ENCODE measurements at regions not wholly inside any gene's neighbourhood (a gene's known extent, or its start where the extent isn't known, plus 50 kb on each side); places are given as distances from the start of the nearest gene placed in this dataset.

DNA sequence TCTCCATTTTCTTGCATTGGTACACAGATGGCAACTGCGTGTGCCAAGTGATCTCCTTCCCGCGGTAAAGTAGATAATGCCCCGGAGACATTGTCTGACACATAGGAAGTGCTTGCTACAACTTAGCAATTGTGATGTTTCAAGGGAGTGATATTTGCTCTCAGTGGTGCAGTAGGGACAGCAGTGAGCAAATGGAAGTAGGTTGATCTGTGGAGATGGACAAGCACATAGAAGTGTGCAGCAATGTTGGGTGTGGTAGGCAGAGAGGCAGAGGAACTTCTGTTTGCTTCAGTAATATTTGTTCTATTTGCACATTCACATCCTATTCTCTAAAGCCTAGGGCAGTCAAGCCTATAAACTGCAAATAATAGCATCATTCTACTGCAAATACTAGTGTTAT, 846.7 kb upstream of the PRKX start:
- TF ChIP-seq, protein P1, sequence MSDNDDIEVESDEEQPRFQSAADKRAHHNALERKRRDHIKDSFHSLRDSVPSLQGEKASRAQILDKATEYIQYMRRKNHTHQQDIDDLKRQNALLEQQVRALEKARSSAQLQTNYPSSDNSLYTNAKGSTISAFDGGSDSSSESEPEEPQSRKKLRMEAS (IDR thresholded peaks at IDR 0.05), result no peak
- TF ChIP-seq, protein P2, sequence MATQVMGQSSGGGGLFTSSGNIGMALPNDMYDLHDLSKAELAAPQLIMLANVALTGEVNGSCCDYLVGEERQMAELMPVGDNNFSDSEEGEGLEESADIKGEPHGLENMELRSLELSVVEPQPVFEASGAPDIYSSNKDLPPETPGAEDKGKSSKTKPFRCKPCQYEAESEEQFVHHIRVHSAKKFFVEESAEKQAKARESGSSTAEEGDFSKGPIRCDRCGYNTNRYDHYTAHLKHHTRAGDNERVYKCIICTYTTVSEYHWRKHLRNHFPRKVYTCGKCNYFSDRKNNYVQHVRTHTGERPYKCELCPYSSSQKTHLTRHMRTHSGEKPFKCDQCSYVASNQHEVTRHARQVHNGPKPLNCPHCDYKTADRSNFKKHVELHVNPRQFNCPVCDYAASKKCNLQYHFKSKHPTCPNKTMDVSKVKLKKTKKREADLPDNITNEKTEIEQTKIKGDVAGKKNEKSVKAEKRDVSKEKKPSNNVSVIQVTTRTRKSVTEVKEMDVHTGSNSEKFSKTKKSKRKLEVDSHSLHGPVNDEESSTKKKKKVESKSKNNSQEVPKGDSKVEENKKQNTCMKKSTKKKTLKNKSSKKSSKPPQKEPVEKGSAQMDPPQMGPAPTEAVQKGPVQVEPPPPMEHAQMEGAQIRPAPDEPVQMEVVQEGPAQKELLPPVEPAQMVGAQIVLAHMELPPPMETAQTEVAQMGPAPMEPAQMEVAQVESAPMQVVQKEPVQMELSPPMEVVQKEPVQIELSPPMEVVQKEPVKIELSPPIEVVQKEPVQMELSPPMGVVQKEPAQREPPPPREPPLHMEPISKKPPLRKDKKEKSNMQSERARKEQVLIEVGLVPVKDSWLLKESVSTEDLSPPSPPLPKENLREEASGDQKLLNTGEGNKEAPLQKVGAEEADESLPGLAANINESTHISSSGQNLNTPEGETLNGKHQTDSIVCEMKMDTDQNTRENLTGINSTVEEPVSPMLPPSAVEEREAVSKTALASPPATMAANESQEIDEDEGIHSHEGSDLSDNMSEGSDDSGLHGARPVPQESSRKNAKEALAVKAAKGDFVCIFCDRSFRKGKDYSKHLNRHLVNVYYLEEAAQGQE (IDR thresholded peaks at IDR 0.05), result no peak
- TF ChIP-seq SP1 (IDR thresholded peaks at IDR 0.05) (no peak), YY1 (IDR thresholded peaks at IDR 0.05) (no peak), JUND (IDR thresholded peaks at IDR 0.05) (no peak), RAD21 (IDR thresholded peaks at IDR 0.05) (no peak), FOXA2 (IDR thresholded peaks at IDR 0.05) (no peak)
- TF ChIP-seq, protein P3, sequence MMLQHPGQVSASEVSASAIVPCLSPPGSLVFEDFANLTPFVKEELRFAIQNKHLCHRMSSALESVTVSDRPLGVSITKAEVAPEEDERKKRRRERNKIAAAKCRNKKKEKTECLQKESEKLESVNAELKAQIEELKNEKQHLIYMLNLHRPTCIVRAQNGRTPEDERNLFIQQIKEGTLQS (IDR thresholded peaks at IDR 0.05), result no peak
- TF ChIP-seq, protein P4, sequence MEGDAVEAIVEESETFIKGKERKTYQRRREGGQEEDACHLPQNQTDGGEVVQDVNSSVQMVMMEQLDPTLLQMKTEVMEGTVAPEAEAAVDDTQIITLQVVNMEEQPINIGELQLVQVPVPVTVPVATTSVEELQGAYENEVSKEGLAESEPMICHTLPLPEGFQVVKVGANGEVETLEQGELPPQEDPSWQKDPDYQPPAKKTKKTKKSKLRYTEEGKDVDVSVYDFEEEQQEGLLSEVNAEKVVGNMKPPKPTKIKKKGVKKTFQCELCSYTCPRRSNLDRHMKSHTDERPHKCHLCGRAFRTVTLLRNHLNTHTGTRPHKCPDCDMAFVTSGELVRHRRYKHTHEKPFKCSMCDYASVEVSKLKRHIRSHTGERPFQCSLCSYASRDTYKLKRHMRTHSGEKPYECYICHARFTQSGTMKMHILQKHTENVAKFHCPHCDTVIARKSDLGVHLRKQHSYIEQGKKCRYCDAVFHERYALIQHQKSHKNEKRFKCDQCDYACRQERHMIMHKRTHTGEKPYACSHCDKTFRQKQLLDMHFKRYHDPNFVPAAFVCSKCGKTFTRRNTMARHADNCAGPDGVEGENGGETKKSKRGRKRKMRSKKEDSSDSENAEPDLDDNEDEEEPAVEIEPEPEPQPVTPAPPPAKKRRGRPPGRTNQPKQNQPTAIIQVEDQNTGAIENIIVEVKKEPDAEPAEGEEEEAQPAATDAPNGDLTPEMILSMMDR (IDR thresholded peaks at IDR 0.05; ENCODE audit: low read depth, low read length, missing input control), result no peak

Measured in liver (tissue), 3 donors.